Activated CD8-positive, alpha-beta T cell treated with anti-CD3 and anti-CD28 coated beads for 36 hours (primary cell): ENCODE measurements at regions not wholly inside any gene's neighbourhood (a gene's known extent, or its start where the extent isn't known, plus 50 kb on each side); places are given as distances from the start of the nearest gene placed in this dataset.
"Not testable (repeated sequence)": the region's sequence is repeated elsewhere in the genome, so short reads cannot be mapped to it uniquely, and the experiment has no call there.

Experiments used
- ATAC-seq: fragments of 200-7000 bp; cut with Tn5 transposase; one replicate; pipeline ENCODE4 v1.10.0; 2021; ENCODE audit warnings: mild to moderate bottlenecking, moderate library complexity
- CTCF ChIA-PET: fragments of 350-600 bp; sonication (Branson Sonifier 250); formaldehyde crosslinking; loops from one replicate; lab custom pipeline; 2021; ENCODE audit warnings: antibody characterized with exemption; lab: Charles Lee
- POLR2A ChIA-PET: fragments of 350-600 bp; sonication (Branson Sonifier 250); formaldehyde crosslinking; loops from one replicate; lab custom pipeline; 2021; ENCODE audit warnings: antibody characterized with exemption; lab: Charles Lee
- DNase-seq: peaks from one replicate; pipeline ENCODE4 v3.0.0-alpha.2; 2020
- H3K27ac Mint-ChIP-seq: one replicate; pipeline ENCODE4 v1.8.0; 2021; ENCODE audit warnings: mild to moderate bottlenecking, mixed read lengths
- H3K27me3 Mint-ChIP-seq: one replicate; pipeline ENCODE4 v1.8.0; 2021; ENCODE audit warnings: mixed read lengths
- H3K36me3 Mint-ChIP-seq: one replicate; pipeline ENCODE4 v1.8.0; 2021; ENCODE audit warnings: low read depth, mixed read lengths
- H3K4me1 Mint-ChIP-seq: one replicate; pipeline ENCODE4 v1.8.0; 2021; ENCODE audit warnings: low read depth, mixed read lengths
- H3K4me3 Mint-ChIP-seq: one replicate; pipeline ENCODE4 v1.8.0; 2021; ENCODE audit warnings: mild to moderate bottlenecking, moderate library complexity, mixed read lengths
- H3K9me3 Mint-ChIP-seq: one replicate; pipeline ENCODE4 v1.8.0; 2021; ENCODE audit warnings: mixed read lengths
- intact Hi-C: fragments of 100-400 bp; cut with micrococcal nuclease; formaldehyde crosslinking; loops from one replicate; pipeline ENCODE4 v1.10.0; 2022
- TF ChIP-seq, protein P1 (sequence below): fragments of 200-600 bp; IDR thresholded peaks from one replicate; pipeline ENCODE4 v1.8.0; 2022; ENCODE audit warnings: antibody characterized with exemption, mild to moderate bottlenecking

GRCh38 chr10:22467393-22467792 is 122.1 kb downstream of the SPAG6 start:
- ATAC-seq, H3K4me3 Mint-ChIP-seq: not testable (repeated sequence)
- H3K27me3 Mint-ChIP-seq: peaks cover 11% of the 10 kb centered on the region

DNA sequence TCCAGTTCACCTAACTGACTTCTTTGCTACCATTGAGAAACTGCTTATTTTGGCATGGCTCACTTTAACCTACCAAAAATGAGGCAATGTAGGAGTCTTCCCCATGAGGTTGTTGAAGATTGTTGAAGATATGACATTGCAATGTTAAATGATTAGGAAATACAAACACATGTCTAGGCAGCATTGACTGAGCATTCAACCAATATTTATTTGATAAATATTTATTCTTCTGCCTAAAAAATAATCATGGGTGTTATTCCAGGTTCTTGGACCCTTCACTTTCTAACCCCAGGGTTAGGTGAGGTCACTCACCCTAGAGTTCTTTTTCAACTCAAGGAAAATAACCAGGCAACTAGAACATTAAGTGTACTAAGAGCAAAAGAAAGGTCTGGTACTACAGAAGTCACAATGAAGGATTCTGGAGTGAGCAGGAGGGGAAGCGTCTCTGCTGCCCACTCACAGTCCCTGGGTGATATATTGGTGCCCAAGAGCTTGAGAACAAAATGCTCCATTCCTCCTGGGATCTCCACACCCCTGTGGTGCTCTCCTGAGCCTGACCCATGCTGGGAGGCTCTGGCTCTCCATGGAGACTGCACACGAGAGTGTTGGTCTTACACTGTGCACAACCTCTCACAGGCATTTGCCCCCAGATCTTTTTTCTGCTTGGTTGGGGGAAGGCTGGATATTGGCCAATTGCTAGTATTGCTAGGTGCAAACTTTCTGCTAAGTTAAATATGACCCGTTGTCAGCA is 123.4 kb downstream of the SPAG6 start:
- Mint-ChIP-seq H3K9me3 (no peaks in the 10 kb centered on the region), H3K27me3 (peaks cover 19% of the 10 kb centered on the region), H3K36me3 (no peaks in the 10 kb centered on the region), H3K4me3 (no peak overlapping the region), H3K4me1 (no peaks in the 10 kb centered on the region), H3K27ac (no peak overlapping the region)
- TF ChIP-seq, protein P1, sequence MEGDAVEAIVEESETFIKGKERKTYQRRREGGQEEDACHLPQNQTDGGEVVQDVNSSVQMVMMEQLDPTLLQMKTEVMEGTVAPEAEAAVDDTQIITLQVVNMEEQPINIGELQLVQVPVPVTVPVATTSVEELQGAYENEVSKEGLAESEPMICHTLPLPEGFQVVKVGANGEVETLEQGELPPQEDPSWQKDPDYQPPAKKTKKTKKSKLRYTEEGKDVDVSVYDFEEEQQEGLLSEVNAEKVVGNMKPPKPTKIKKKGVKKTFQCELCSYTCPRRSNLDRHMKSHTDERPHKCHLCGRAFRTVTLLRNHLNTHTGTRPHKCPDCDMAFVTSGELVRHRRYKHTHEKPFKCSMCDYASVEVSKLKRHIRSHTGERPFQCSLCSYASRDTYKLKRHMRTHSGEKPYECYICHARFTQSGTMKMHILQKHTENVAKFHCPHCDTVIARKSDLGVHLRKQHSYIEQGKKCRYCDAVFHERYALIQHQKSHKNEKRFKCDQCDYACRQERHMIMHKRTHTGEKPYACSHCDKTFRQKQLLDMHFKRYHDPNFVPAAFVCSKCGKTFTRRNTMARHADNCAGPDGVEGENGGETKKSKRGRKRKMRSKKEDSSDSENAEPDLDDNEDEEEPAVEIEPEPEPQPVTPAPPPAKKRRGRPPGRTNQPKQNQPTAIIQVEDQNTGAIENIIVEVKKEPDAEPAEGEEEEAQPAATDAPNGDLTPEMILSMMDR: no peak
- DNase-seq (no peak), ATAC-seq (no peak)
- intact Hi-C loops: no loop called here
- ChIA-PET POLR2A (no interaction called here), CTCF (interaction anchor here (1.2 kb wide), 2 partner anchors 18 to 23 kb away, joined by 3 to 4 read pairs; no protein-coding TSS in a partner anchor)

More at GRCh38 chr10:22467393-22467792, 122.1 kb downstream of the SPAG6 start:
- H3K9me3 Mint-ChIP-seq, POLR2A ChIA-PET, H3K27ac Mint-ChIP-seq, CTCF ChIA-PET, H3K4me1 Mint-ChIP-seq, intact Hi-C loops, H3K36me3 Mint-ChIP-seq, DNase-seq: not testable (repeated sequence)

DNA sequence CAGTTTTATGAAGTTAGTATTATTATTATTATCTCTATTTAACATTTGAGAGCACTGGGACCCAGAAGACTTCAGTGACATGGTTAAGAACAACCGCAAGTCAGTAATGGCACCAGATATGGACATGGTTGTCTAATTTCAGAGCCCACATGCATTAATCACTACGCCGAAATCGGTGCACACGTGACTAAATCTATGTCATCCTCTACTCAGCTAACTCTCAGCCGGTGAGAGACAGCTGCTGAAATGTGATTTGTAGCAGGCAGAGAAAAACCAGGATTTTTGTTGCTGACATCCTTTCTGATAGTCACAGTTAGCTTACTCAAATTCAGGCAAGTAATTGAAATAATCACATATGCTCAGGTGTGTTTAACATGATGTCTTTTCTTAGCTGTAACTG is 127.7 kb downstream of the SPAG6 start:
- intact Hi-C loops: no loop called here
- Mint-ChIP-seq H3K9me3 (no peaks in the 10 kb centered on the region), H3K27me3 (peaks cover 46% of the 10 kb centered on the region), H3K27ac (no peak overlapping the region), H3K36me3 (no peaks in the 10 kb centered on the region), H3K4me3 (no peak overlapping the region), H3K4me1 (peaks cover 8% of the 10 kb centered on the region)
- TF ChIP-seq, protein P1: no peak
- ChIA-PET CTCF (interaction anchor here (1.2 to 2.0 kb wide), 3 partner anchors 9 to 479 kb away, joined by 3 to 7 read pairs (median 5); no protein-coding TSS in a partner anchor), POLR2A (no interaction called here)
- ATAC-seq: no peak
- DNase-seq: no peak

- no peaks in the 10 kb centered on the region for H3K36me3 Mint-ChIP-seq
- CTCF ChIA-PET: interaction anchor here (2.0 kb wide), 2 partner anchors 9 to 13 kb away, joined by 5 to 7 read pairs; no protein-coding TSS in a partner anchor
- H3K4me1 Mint-ChIP-seq: peaks cover 8% of the 10 kb centered on the region
- H3K27ac Mint-ChIP-seq: no peak overlapping the region
- H3K9me3 Mint-ChIP-seq: no peaks in the 10 kb centered on the region
- H3K27me3 Mint-ChIP-seq: peaks cover 49% of the 10 kb centered on the region
- intact Hi-C loops: no loop called here
- TF ChIP-seq, protein P1: no peak
- ATAC-seq (no peak), DNase-seq (no peak)
- H3K4me3 Mint-ChIP-seq: no peak overlapping the region
- POLR2A ChIA-PET: interaction anchor here (1.8 kb wide), 1 partner anchor 128 kb away, joined by 5 read pairs; the partner anchor contains the start of gene SPAG6
Measured at GRCh38 chr10:22473459-22473858, 128.2 kb downstream of the SPAG6 start.

GRCh38 chr10:22475651-22476600 is 130.6 kb downstream of the SPAG6 start:
- POLR2A ChIA-PET: interaction anchor here (0.5 to 0.6 kb wide), 2 partner anchors 469 to 501 kb away, joined by 3 read pairs; no protein-coding TSS in a partner anchor
- H3K4me1 Mint-ChIP-seq: peaks cover 8% of the 10 kb centered on the region

More at GRCh38 chr10:22475651-22476600, 130.6 kb downstream of the SPAG6 start:
- CTCF ChIA-PET: interaction anchor here (0.8 kb wide), 1 partner anchor 27 kb away, joined by 3 read pairs; no protein-coding TSS in a partner anchor
- ATAC-seq (peak; percentile 49), DNase-seq (peak; percentile 40)
- intact Hi-C loops: no loop called here
- Mint-ChIP-seq H3K27me3 (peaks cover 54% of the 10 kb centered on the region), H3K36me3 (no peaks in the 10 kb centered on the region), H3K4me3 (peak overlapping the region; percentile 59), H3K9me3 (no peaks in the 10 kb centered on the region), H3K27ac (no peak overlapping the region)
- TF ChIP-seq, protein P1: no peak
